HEK293 (cell line): ENCODE measurements at regions not wholly inside any gene's neighbourhood (a gene's known extent, or its start where the extent isn't known, plus 50 kb on each side); places are given as distances from the start of the nearest gene placed in this dataset.

Source experiments
- HOXC10 ChIP-seq: sonication (generic); formaldehyde crosslinking; IDR thresholded peaks from 2 replicates; pipeline ENCODE4 v1.8.1; 2023; ENCODE audit warnings: mild to moderate bottlenecking, missing genetic modification reagents
- OSR2 ChIP-seq: fragments of 450-650 bp; formaldehyde crosslinking; IDR thresholded peaks from 2 replicates; pipeline ENCODE4 v1.5.1; 2016; ENCODE audit warnings: missing biosample characterization, missing genetic modification characterization
- SALL2 ChIP-seq: fragments of 450-650 bp; formaldehyde crosslinking; IDR thresholded peaks from 2 replicates; pipeline ENCODE4 v1.5.0; 2017; ENCODE audit warnings: missing biosample characterization, mild to moderate bottlenecking, missing genetic modification characterization, borderline replicate concordance
- ZNF169 ChIP-seq: fragments of 450-650 bp; formaldehyde crosslinking; IDR thresholded peaks from 2 replicates; pipeline ENCODE4 v1.5.1; 2016; ENCODE audit warnings: missing biosample characterization, missing genetic modification characterization
- ZNF274 ChIP-seq, 2 experiments: fragments of 200-500 bp in 1 of 2; fragments of 450-650 bp in 1 of 2; sonication (Bioruptor generic) in 1 of 2; formaldehyde crosslinking in 1 of 2; IDR thresholded peaks; 2 replicates each; pipeline versions ENCODE4 v1.5.1 to v1.6.1; 2014 to 2016; ENCODE audit warnings: borderline replicate concordance in 1 of 2, inconsistent platforms in 1 of 2, low read length in 1 of 2, missing biosample characterization in 1 of 2, missing genetic modification characterization in 1 of 2
- ZNF302 ChIP-seq: fragments of 450-650 bp; formaldehyde crosslinking; IDR thresholded peaks from 2 replicates; pipeline ENCODE4 v1.5.1; 2016; ENCODE audit warnings: missing biosample characterization, missing genetic modification characterization, low read depth
- ZNF350 ChIP-seq: fragments of 450-650 bp; formaldehyde crosslinking; IDR thresholded peaks from 2 replicates; pipeline ENCODE4 v1.5.0; 2017; ENCODE audit warnings: missing biosample characterization, mild to moderate bottlenecking, missing genetic modification characterization
- ZNF830 ChIP-seq: fragments of 450-650 bp; IDR thresholded peaks from 2 replicates; pipeline ENCODE4 v1.5.0; 2018; ENCODE audit warnings: missing biosample characterization, missing genetic modification characterization, low read depth, mild to moderate bottlenecking, moderate library complexity
- ZSCAN23 ChIP-seq: fragments of 450-650 bp; formaldehyde crosslinking; IDR thresholded peaks from 2 replicates; pipeline ENCODE4 v1.5.1; 2016; ENCODE audit warnings: missing biosample characterization, missing genetic modification characterization
- ZSCAN30 ChIP-seq: fragments of 450-650 bp; IDR thresholded peaks from 2 replicates; pipeline ENCODE4 v1.5.1; 2018; ENCODE audit warnings: missing biosample characterization, mild to moderate bottlenecking, missing genetic modification characterization, moderate library complexity
- TF ChIP-seq, protein P1 (sequence below): fragments of 450-650 bp; formaldehyde crosslinking; IDR thresholded peaks from 2 replicates; pipeline ENCODE4 v1.5.1; 2016; ENCODE audit warnings: missing biosample characterization, missing genetic modification characterization
- TF ChIP-seq, protein P2 (sequence below): fragments of 450-650 bp; formaldehyde crosslinking; IDR thresholded peaks from 2 replicates; pipeline ENCODE4 v1.5.1; 2016; ENCODE audit warnings: missing biosample characterization, missing genetic modification characterization, borderline replicate concordance
- TF ChIP-seq, protein P3 (sequence below): fragments of 450-650 bp; formaldehyde crosslinking; optimal IDR thresholded peaks from 2 replicates; pipeline ENCODE3; 2016; ENCODE audit warnings: missing biosample characterization, mild to moderate bottlenecking, missing genetic modification characterization

DNA sequence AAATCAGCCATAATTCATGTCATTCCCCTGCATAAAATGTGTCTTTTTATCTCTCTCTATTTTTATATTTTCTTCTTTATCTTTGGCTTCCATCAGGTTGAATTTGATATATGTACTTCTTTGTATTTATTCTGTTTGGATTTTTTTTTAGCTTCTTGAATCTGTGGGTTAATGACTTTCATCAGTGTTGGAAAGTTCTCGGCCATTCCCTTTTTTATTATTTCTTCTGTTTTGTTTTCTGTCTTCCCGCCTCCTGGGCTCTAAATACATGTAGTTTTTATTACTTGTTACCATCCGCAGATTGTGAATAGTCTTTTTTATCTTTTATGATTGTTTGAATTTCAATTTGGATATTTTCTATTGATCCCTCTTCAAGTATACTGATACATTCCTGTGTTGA, 637.5 kb downstream of the NPHP4 start:
- no peak for TF ChIP-seq ZNF274 (IDR thresholded peaks at IDR 0.05; ENCODE audit: low read length)
- TF ChIP-seq ZNF274 (tag by site-specific recombination; IDR thresholded peaks at IDR 0.05; ENCODE audit: borderline replicate concordance), result no peak
- TF ChIP-seq, protein P1, sequence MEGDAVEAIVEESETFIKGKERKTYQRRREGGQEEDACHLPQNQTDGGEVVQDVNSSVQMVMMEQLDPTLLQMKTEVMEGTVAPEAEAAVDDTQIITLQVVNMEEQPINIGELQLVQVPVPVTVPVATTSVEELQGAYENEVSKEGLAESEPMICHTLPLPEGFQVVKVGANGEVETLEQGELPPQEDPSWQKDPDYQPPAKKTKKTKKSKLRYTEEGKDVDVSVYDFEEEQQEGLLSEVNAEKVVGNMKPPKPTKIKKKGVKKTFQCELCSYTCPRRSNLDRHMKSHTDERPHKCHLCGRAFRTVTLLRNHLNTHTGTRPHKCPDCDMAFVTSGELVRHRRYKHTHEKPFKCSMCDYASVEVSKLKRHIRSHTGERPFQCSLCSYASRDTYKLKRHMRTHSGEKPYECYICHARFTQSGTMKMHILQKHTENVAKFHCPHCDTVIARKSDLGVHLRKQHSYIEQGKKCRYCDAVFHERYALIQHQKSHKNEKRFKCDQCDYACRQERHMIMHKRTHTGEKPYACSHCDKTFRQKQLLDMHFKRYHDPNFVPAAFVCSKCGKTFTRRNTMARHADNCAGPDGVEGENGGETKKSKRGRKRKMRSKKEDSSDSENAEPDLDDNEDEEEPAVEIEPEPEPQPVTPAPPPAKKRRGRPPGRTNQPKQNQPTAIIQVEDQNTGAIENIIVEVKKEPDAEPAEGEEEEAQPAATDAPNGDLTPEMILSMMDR (tag by site-specific recombination), result no peak
- no peak for TF ChIP-seq HOXC10
- TF ChIP-seq ZNF302 (tag by site-specific recombination), result no peak
- no peak for TF ChIP-seq ZSCAN30 (tag by site-specific recombination)
- TF ChIP-seq OSR2 (tag by site-specific recombination), result no peak
- TF ChIP-seq ZNF169 (tag by site-specific recombination), result no peak
- no peak for TF ChIP-seq ZNF350 (tag by site-specific recombination)
- no peak for TF ChIP-seq SALL2 (tag by site-specific recombination)
- no peak for TF ChIP-seq ZNF830 (tag by site-specific recombination)
- TF ChIP-seq, protein P2, sequence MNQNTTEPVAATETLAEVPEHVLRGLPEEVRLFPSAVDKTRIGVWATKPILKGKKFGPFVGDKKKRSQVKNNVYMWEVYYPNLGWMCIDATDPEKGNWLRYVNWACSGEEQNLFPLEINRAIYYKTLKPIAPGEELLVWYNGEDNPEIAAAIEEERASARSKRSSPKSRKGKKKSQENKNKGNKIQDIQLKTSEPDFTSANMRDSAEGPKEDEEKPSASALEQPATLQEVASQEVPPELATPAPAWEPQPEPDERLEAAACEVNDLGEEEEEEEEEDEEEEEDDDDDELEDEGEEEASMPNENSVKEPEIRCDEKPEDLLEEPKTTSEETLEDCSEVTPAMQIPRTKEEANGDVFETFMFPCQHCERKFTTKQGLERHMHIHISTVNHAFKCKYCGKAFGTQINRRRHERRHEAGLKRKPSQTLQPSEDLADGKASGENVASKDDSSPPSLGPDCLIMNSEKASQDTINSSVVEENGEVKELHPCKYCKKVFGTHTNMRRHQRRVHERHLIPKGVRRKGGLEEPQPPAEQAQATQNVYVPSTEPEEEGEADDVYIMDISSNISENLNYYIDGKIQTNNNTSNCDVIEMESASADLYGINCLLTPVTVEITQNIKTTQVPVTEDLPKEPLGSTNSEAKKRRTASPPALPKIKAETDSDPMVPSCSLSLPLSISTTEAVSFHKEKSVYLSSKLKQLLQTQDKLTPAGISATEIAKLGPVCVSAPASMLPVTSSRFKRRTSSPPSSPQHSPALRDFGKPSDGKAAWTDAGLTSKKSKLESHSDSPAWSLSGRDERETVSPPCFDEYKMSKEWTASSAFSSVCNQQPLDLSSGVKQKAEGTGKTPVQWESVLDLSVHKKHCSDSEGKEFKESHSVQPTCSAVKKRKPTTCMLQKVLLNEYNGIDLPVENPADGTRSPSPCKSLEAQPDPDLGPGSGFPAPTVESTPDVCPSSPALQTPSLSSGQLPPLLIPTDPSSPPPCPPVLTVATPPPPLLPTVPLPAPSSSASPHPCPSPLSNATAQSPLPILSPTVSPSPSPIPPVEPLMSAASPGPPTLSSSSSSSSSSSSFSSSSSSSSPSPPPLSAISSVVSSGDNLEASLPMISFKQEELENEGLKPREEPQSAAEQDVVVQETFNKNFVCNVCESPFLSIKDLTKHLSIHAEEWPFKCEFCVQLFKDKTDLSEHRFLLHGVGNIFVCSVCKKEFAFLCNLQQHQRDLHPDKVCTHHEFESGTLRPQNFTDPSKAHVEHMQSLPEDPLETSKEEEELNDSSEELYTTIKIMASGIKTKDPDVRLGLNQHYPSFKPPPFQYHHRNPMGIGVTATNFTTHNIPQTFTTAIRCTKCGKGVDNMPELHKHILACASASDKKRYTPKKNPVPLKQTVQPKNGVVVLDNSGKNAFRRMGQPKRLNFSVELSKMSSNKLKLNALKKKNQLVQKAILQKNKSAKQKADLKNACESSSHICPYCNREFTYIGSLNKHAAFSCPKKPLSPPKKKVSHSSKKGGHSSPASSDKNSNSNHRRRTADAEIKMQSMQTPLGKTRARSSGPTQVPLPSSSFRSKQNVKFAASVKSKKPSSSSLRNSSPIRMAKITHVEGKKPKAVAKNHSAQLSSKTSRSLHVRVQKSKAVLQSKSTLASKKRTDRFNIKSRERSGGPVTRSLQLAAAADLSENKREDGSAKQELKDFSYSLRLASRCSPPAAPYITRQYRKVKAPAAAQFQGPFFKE (tag by site-specific recombination), result no peak
- TF ChIP-seq ZSCAN23, result no peak
- TF ChIP-seq, protein P3, sequence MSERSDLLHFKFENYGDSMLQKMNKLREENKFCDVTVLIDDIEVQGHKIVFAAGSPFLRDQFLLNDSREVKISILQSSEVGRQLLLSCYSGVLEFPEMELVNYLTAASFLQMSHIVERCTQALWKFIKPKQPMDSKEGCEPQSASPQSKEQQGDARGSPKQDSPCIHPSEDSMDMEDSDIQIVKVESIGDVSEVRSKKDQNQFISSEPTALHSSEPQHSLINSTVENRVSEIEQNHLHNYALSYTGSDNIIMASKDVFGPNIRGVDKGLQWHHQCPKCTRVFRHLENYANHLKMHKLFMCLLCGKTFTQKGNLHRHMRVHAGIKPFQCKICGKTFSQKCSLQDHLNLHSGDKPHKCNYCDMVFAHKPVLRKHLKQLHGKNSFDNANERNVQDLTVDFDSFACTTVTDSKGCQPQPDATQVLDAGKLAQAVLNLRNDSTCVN, result no peak
